ENCODE measurements at regions not wholly inside any gene's neighbourhood (a gene's known extent, or its start where the extent isn't known, plus 50 kb on each side); places are given as distances from the start of the nearest gene placed in this dataset.
"Not testable (repeated sequence)": the region's sequence is repeated elsewhere in the genome, so short reads cannot be mapped to it uniquely, and the experiment has no call there.

- H3K9me2 ChIP-seq (ENCODE audit: insufficient read depth); H3K9ac ChIP-seq (ENCODE audit: low read length); H3K4me2 ChIP-seq (ENCODE audit: low read length); H3K27me3 ChIP-seq (ENCODE audit: insufficient read depth, low read length); H3K27ac ChIP-seq (ENCODE audit: low read depth, low read length); CTCF ChIA-PET; H3K9me3 ChIP-seq (ENCODE audit: control insufficient read depth in 1 of 2, insufficient read depth in 1 of 2, low read depth in 1 of 2, low read length in 2 of 2); BruUV-seq (replicated peaks); intact Hi-C loops (cut with micrococcal nuclease); H3K36me3 ChIP-seq (ENCODE audit: control insufficient read depth in 1 of 2, insufficient read depth in 2 of 2, low read length in 2 of 2); H3K4me3 ChIP-seq (replicated peaks in 1 of 2; ENCODE audit: low read depth in 1 of 2, low read length in 2 of 2); H2AFZ ChIP-seq (ENCODE audit: low read depth, low read length, poor library complexity, severe bottlenecking); POLR2A ChIA-PET; DNase-seq (ENCODE audit: low read depth, low spot score); ATAC-seq; H3K4me1 ChIP-seq (ENCODE audit: control insufficient read depth in 1 of 2, insufficient read depth in 2 of 2, low read length in 2 of 2); RAD21 ChIA-PET (ENCODE audit: low non-redundant PET in 1 of 2, low total read pairs in 2 of 2, uncharacterized antibody in 2 of 2, unreplicated experiment in 2 of 2); H4K20me1 ChIP-seq (ENCODE audit: insufficient read depth); H3K79me2 ChIP-seq (ENCODE audit: insufficient read depth, low read length): not testable (repeated sequence)
Observed at GRCh38 chr22:22160768-22161167, 83.8 kb upstream of the VPREB1 start.

DNA sequence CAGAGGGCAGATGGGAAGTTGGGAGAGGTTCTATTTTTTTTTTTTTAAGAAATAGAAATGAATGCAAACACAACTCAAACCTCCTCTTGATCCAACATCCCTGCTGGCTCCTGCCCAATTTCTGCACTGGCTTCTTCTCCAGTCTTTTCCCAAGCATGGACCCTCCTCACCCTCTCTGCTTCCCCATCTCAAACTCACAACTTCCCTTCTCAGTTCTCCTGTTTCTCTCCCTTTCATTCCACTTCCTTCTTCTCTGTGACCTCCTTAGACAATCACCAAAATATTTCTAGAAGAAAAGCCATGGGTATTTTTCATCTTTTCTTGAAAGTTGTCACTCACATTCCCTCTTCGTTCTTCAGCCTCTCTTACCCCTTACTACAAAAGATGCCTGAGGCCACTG lies 85.2 kb upstream of the VPREB1 start:
- ChIA-PET RAD21 (ENCODE audit: low non-redundant PET in 1 of 2, low total read pairs in 2 of 2, uncharacterized antibody in 2 of 2, unreplicated experiment in 2 of 2) (no interaction called here), CTCF (no interaction called here), POLR2A (no interaction called here)
- no peaks in the 10 kb centered on the region for H3K9me2 ChIP-seq (ENCODE audit: insufficient read depth)
- H3K4me2 ChIP-seq (ENCODE audit: low read length) = no peak overlapping the region
- H3K4me1 ChIP-seq (ENCODE audit: control insufficient read depth in 1 of 2, insufficient read depth in 2 of 2, low read length in 2 of 2) = no peaks in the 10 kb centered on the region
- no peaks in the 10 kb centered on the region for H4K20me1 ChIP-seq (ENCODE audit: insufficient read depth)
- ATAC-seq (no peak), DNase-seq (ENCODE audit: low read depth, low spot score) (no peak)
- H3K27me3 ChIP-seq (ENCODE audit: insufficient read depth, low read length) = peaks cover 8% of the 10 kb centered on the region; the same call in 1 of the 2 replicates
- H3K27ac ChIP-seq (ENCODE audit: low read depth, low read length) = no peak overlapping the region
- intact Hi-C loops (cut with micrococcal nuclease) = loop anchor here (10.0 kb wide), 2 partner anchors 45 to 55 kb away; no protein-coding TSS in a partner anchor
- no peak overlapping the region for H3K4me3 ChIP-seq (replicated peaks in 1 of 2; ENCODE audit: low read depth in 1 of 2, low read length in 2 of 2)
- no peak overlapping the region for H2AFZ ChIP-seq (ENCODE audit: low read depth, low read length, poor library complexity, severe bottlenecking)
- H3K36me3 ChIP-seq (ENCODE audit: control insufficient read depth in 1 of 2, insufficient read depth in 2 of 2, low read length in 2 of 2) = no peaks in the 10 kb centered on the region
- H3K9ac ChIP-seq (ENCODE audit: low read length) = no peak overlapping the region
- H3K79me2 ChIP-seq (ENCODE audit: insufficient read depth, low read length) = no peaks in the 10 kb centered on the region
- H3K9me3 ChIP-seq (ENCODE audit: control insufficient read depth in 1 of 2, insufficient read depth in 1 of 2, low read depth in 1 of 2, low read length in 2 of 2) = no peaks in the 10 kb centered on the region
- no TSS peak for BruUV-seq (replicated peaks)
- TF ChIP-seq EZH2 (IDR thresholded peaks at IDR 0.05) (no peak), EZH2phosphoT487 (IDR thresholded peaks at IDR 0.05; ENCODE audit: borderline replicate concordance) (no peak), YY1 (IDR thresholded peaks at IDR 0.05; ENCODE audit: extremely low read depth, insufficient replicate concordance, low read depth, low read length) (no peak), POLR2A (IDR thresholded peaks at IDR 0.05; ENCODE audit: borderline replicate concordance, extremely low read depth, insufficient read depth, insufficient read length) (no peak), REST (IDR thresholded peaks at IDR 0.05; ENCODE audit: low read depth) (no peak), ZFX (IDR thresholded peaks at IDR 0.05) (no peak), EGR1 (IDR thresholded peaks at IDR 0.05; ENCODE audit: low read depth) (no peak), CEBPB (IDR thresholded peaks at IDR 0.05; ENCODE audit: low read depth) (no peak), ZBTB33 (IDR thresholded peaks at IDR 0.05; ENCODE audit: extremely low read depth, insufficient replicate concordance, low read length) (no peak), SRF (IDR thresholded peaks at IDR 0.05; ENCODE audit: low read depth) (no peak), TCF7L2 (IDR thresholded peaks at IDR 0.05; ENCODE audit: borderline replicate concordance, extremely low read depth, insufficient read depth, insufficient read length) (no peak)
- TF ChIP-seq, protein P1, sequence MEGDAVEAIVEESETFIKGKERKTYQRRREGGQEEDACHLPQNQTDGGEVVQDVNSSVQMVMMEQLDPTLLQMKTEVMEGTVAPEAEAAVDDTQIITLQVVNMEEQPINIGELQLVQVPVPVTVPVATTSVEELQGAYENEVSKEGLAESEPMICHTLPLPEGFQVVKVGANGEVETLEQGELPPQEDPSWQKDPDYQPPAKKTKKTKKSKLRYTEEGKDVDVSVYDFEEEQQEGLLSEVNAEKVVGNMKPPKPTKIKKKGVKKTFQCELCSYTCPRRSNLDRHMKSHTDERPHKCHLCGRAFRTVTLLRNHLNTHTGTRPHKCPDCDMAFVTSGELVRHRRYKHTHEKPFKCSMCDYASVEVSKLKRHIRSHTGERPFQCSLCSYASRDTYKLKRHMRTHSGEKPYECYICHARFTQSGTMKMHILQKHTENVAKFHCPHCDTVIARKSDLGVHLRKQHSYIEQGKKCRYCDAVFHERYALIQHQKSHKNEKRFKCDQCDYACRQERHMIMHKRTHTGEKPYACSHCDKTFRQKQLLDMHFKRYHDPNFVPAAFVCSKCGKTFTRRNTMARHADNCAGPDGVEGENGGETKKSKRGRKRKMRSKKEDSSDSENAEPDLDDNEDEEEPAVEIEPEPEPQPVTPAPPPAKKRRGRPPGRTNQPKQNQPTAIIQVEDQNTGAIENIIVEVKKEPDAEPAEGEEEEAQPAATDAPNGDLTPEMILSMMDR (IDR thresholded peaks at IDR 0.05 in 2 of 3, conservative IDR thresholded peaks at IDR 0.05 in 1 of 3; ENCODE audit: borderline replicate concordance in 1 of 3, insufficient read depth in 1 of 3, low read depth in 2 of 3, low read length in 2 of 3) = no peak
- TF ChIP-seq, protein P2, sequence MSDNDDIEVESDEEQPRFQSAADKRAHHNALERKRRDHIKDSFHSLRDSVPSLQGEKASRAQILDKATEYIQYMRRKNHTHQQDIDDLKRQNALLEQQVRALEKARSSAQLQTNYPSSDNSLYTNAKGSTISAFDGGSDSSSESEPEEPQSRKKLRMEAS (IDR thresholded peaks at IDR 0.05) = no peak
